HEK293 (cell line): ENCODE measurements at regions not wholly inside any gene's neighbourhood (a gene's known extent, or its start where the extent isn't known, plus 50 kb on each side); places are given as distances from the start of the nearest gene placed in this dataset.

Source experiments
- CTCF ChIA-PET: fragments of 350-600 bp; formaldehyde crosslinking; extraction: SDS; loops from one replicate; lab custom pipeline; 2021; ENCODE audit warnings: antibody characterized with exemption; lab: Yijun Ruan, JAX
- POLR2A ChIA-PET: fragments of 300-600 bp; formaldehyde crosslinking; extraction: SDS; loops from one replicate; lab custom pipeline; 2020; ENCODE audit warnings: antibody characterized with exemption, inconsistent platforms; lab: Yijun Ruan, JAX
- H3K27ac ChIP-seq: fragments of 200-500 bp; sonication (Bioruptor generic); 2 replicates; pipeline ENCODE4 v1.5.1; 2014; ENCODE audit warnings: low read depth, low read length, control low read depth, inconsistent platforms; ENCODE audit errors: extremely low read depth
- H3K36me3 ChIP-seq, 2 experiments: fragments of 200-500 bp in 1 of 2; sonication (Bioruptor generic) in 1 of 2; 1 replicate in 1 of 2; 2 replicates in 1 of 2; pipeline ENCODE4 v1.5.1; 2014 to 2017; ENCODE audit warnings: inconsistent platforms in 2 of 2, low read length in 2 of 2; ENCODE audit not compliant: control insufficient read depth in 2 of 2, insufficient read depth in 1 of 2
- H3K4me1 ChIP-seq: fragments of 200-500 bp; sonication (Bioruptor generic); 2 replicates; pipeline ENCODE4 v1.5.1; 2014; ENCODE audit warnings: mild to moderate bottlenecking, low read length, inconsistent platforms; ENCODE audit not compliant: control insufficient read depth, insufficient read depth
- H3K4me3 ChIP-seq: 2 replicates; pipeline ENCODE4 v1.5.1; 2011; ENCODE audit warnings: low read depth, mild to moderate bottlenecking, control low read depth, low read length, moderate library complexity
- H3K9me3 ChIP-seq: fragments of 200-500 bp; sonication (Bioruptor generic); 2 replicates; pipeline ENCODE4 v1.5.1; 2014; ENCODE audit warnings: low read depth, low read length, inconsistent platforms; ENCODE audit not compliant: control insufficient read depth, insufficient read depth
- HOXC10 ChIP-seq: sonication (generic); formaldehyde crosslinking; IDR thresholded peaks from 2 replicates; pipeline ENCODE4 v1.8.1; 2023; ENCODE audit warnings: mild to moderate bottlenecking, missing genetic modification reagents
- OVOL3 ChIP-seq: fragments of 450-650 bp; formaldehyde crosslinking; IDR thresholded peaks from 2 replicates; pipeline ENCODE4 v1.5.1; 2016; ENCODE audit warnings: missing biosample characterization, missing genetic modification characterization
- SALL2 ChIP-seq: fragments of 450-650 bp; formaldehyde crosslinking; IDR thresholded peaks from 2 replicates; pipeline ENCODE4 v1.5.0; 2017; ENCODE audit warnings: missing biosample characterization, mild to moderate bottlenecking, missing genetic modification characterization, borderline replicate concordance
- ZBTB20 ChIP-seq: fragments of 450-650 bp; formaldehyde crosslinking; IDR thresholded peaks from 2 replicates; pipeline ENCODE4 v1.5.1; 2016; ENCODE audit warnings: missing biosample characterization, missing genetic modification characterization
- ZFP41 ChIP-seq: fragments of 450-650 bp; formaldehyde crosslinking; IDR thresholded peaks from 2 replicates; pipeline ENCODE4 v1.5.1; 2016; ENCODE audit warnings: missing biosample characterization, missing genetic modification characterization, borderline replicate concordance
- ZNF112 ChIP-seq: fragments of 450-650 bp; formaldehyde crosslinking; IDR thresholded peaks from 2 replicates; pipeline ENCODE4 v1.5.0; 2017; ENCODE audit warnings: missing biosample characterization, missing genetic modification characterization
- ZNF155 ChIP-seq: fragments of 450-650 bp; formaldehyde crosslinking; IDR thresholded peaks from 2 replicates; pipeline ENCODE4 v1.5.1; 2016; ENCODE audit warnings: missing biosample characterization, missing genetic modification characterization
- ZNF266 ChIP-seq: fragments of 450-650 bp; formaldehyde crosslinking; IDR thresholded peaks from 2 replicates; pipeline ENCODE4 v1.5.1; 2016; ENCODE audit warnings: missing biosample characterization, missing genetic modification characterization, low read depth
- ZNF311 ChIP-seq: fragments of 450-650 bp; formaldehyde crosslinking; IDR thresholded peaks from 2 replicates; pipeline ENCODE4 v1.5.1; 2017; ENCODE audit warnings: missing biosample characterization, missing genetic modification characterization, borderline replicate concordance
- ZNF37A ChIP-seq: fragments of 450-650 bp; IDR thresholded peaks from 2 replicates; pipeline ENCODE4 v1.5.1; 2018; ENCODE audit warnings: missing biosample characterization, missing genetic modification characterization
- ZNF416 ChIP-seq: fragments of 450-650 bp; formaldehyde crosslinking; IDR thresholded peaks from 2 replicates; pipeline ENCODE4 v1.5.1; 2016; ENCODE audit warnings: missing biosample characterization, missing genetic modification characterization
- ZNF426 ChIP-seq: fragments of 450-650 bp; formaldehyde crosslinking; IDR thresholded peaks from 2 replicates; pipeline ENCODE4 v1.5.1; 2017; ENCODE audit warnings: missing biosample characterization, missing genetic modification characterization, mild to moderate bottlenecking, inconsistent platforms, moderate library complexity
- ZNF514 ChIP-seq: fragments of 450-650 bp; formaldehyde crosslinking; IDR thresholded peaks from 2 replicates; pipeline ENCODE4 v1.5.1; 2016; ENCODE audit warnings: missing biosample characterization, missing genetic modification characterization
- ZNF529 ChIP-seq: fragments of 450-650 bp; formaldehyde crosslinking; IDR thresholded peaks from 2 replicates; pipeline ENCODE4 v1.5.1; 2017; ENCODE audit warnings: missing genetic modification characterization, missing biosample characterization; ENCODE audit not compliant: insufficient replicate concordance
- ZNF560 ChIP-seq: fragments of 450-650 bp; formaldehyde crosslinking; IDR thresholded peaks from 2 replicates; pipeline ENCODE4 v1.5.1; 2017; ENCODE audit warnings: missing biosample characterization, missing genetic modification characterization, borderline replicate concordance
- ZNF624 ChIP-seq: fragments of 450-650 bp; formaldehyde crosslinking; IDR thresholded peaks from 2 replicates; pipeline ENCODE4 v1.5.1; 2017; ENCODE audit warnings: missing biosample characterization, missing genetic modification characterization
- ZNF768 ChIP-seq: fragments of 450-650 bp; formaldehyde crosslinking; IDR thresholded peaks from 2 replicates; pipeline ENCODE4 v1.5.1; 2018; ENCODE audit warnings: missing biosample characterization, mild to moderate bottlenecking, missing genetic modification characterization
- ZNF777 ChIP-seq: fragments of 450-650 bp; formaldehyde crosslinking; IDR thresholded peaks from 2 replicates; pipeline ENCODE4 v1.5.1; 2017; ENCODE audit warnings: missing biosample characterization, missing genetic modification characterization, borderline replicate concordance
- ZNF785 ChIP-seq: fragments of 450-650 bp; formaldehyde crosslinking; IDR thresholded peaks from 2 replicates; pipeline ENCODE4 v1.5.1; 2016; ENCODE audit warnings: missing biosample characterization, missing genetic modification characterization
- ZSCAN23 ChIP-seq: fragments of 450-650 bp; formaldehyde crosslinking; IDR thresholded peaks from 2 replicates; pipeline ENCODE4 v1.5.1; 2016; ENCODE audit warnings: missing biosample characterization, missing genetic modification characterization
- TF ChIP-seq, protein P1 (sequence below): fragments of 450-650 bp; formaldehyde crosslinking; IDR thresholded peaks from 2 replicates; pipeline ENCODE4 v1.5.1; 2016; ENCODE audit warnings: missing biosample characterization, missing genetic modification characterization
- TF ChIP-seq, protein P2 (sequence below): fragments of 450-650 bp; formaldehyde crosslinking; IDR thresholded peaks from 2 replicates; pipeline ENCODE4 v1.5.1; 2016; ENCODE audit warnings: missing biosample characterization, missing genetic modification characterization
- TF ChIP-seq, protein P3 (sequence below): fragments of 450-650 bp; formaldehyde crosslinking; IDR thresholded peaks from 2 replicates; pipeline ENCODE4 v1.5.1; 2017; ENCODE audit warnings: missing biosample characterization, missing genetic modification characterization
- TF ChIP-seq, protein P4 (sequence below): fragments of 450-650 bp; formaldehyde crosslinking; IDR thresholded peaks from 2 replicates; pipeline ENCODE4 v1.5.1; 2016; ENCODE audit warnings: missing biosample characterization, missing genetic modification characterization

DNA sequence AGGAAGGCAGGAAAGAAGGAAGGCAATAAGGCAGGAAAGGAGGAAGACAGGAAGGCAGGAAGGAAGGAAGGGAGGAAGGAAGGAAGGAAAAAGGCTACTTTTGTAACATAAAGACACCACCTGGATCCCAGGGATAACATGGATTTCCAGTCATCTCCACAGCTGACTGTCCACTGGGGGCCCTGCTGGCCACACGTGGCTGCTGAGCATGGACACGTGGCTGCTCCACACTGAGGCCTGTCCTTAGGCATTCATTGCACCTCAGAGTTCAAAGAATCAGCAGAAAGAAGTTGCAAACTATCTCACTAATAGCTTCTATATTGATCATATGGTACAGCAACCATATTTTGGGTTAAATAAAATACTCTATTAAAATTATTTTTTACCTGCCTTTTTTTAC is 130.2 kb upstream of the SALL3 start:
- no peak overlapping the region for H3K27ac ChIP-seq
- H3K4me1 ChIP-seq, result no peaks in the 10 kb centered on the region
- no peaks in the 10 kb centered on the region; the same call in 1 of the 2 replicates for H3K9me3 ChIP-seq
- ChIA-PET CTCF (no interaction called here), POLR2A (no interaction called here)
- no peak overlapping the region for H3K4me3 ChIP-seq
- TF ChIP-seq ZNF155 (tag by site-specific recombination) (no peak), ZNF560 (tag by site-specific recombination) (no peak), SALL2 (tag by site-specific recombination) (no peak), ZNF777 (tag by site-specific recombination) (no peak), ZNF514 (tag by site-specific recombination) (no peak), ZNF37A (tag by site-specific recombination) (no peak), ZNF529 (tag by site-specific recombination) (no peak)
- TF ChIP-seq, all 188 proteins: peak for 0
- H3K36me3 ChIP-seq, result no peaks in the 10 kb centered on the region

DNA sequence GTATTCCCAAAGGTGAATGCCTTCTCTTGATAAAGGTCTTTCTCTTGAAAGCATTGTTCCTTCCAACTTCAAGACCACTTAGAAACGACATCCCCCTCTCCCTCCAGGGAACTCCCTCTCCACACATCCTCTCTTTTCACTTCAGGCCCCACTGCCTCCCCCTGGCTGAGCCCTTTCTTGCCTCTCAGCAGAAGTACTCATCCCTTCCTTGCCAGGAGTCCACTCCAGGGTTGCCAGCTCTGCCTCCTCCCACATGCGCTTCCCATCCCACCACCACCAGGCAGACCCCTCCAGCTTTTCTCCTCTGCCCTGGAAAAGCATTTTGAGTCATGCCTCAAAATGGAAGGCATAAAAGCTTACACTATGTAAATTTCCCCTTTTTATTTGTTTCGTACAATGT is 126.3 kb upstream of the SALL3 start:
- TF ChIP-seq ZNF311 (tag by site-specific recombination), result no peak
- TF ChIP-seq, protein P1, sequence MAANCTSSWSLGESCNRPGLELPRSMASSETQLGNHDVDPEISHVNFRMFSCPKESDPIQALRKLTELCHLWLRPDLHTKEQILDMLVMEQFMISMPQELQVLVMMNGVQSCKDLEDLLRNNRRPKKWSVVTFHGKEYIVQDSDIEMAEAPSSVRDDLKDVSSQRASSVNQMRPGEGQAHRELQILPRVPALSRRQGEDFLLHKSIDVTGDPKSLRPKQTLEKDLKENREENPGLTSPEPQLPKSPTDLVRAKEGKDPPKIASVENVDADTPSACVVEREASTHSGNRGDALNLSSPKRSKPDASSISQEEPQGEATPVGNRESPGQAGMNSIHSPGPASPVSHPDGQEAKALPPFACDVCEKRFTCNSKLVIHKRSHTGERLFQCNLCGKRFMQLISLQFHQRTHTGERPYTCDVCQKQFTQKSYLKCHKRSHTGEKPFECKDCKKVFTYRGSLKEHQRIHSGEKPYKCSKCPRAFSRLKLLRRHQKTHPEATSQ (tag by site-specific recombination), result no peak
- no peak for TF ChIP-seq HOXC10
- no peak for TF ChIP-seq ZNF416
- TF ChIP-seq, protein P2, sequence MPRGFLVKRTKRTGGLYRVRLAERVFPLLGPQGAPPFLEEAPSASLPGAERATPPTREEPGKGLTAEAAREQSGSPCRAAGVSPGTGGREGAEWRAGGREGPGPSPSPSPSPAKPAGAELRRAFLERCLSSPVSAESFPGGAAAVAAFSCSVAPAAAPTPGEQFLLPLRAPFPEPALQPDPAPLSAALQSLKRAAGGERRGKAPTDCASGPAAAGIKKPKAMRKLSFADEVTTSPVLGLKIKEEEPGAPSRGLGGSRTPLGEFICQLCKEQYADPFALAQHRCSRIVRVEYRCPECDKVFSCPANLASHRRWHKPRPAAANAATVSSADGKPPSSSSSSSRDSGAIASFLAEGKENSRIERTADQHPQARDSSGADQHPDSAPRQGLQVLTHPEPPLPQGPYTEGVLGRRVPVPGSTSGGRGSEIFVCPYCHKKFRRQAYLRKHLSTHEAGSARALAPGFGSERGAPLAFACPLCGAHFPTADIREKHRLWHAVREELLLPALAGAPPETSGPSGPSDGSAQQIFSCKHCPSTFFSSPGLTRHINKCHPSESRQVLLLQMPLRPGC (tag by site-specific recombination), result no peak
- no peak for TF ChIP-seq ZNF529 (tag by site-specific recombination)
- TF ChIP-seq ZSCAN23 (tag by site-specific recombination), result no peak
- TF ChIP-seq ZNF426 (tag by site-specific recombination), result no peak
- TF ChIP-seq ZNF266, result no peak
- no peak for TF ChIP-seq ZFP41 (tag by site-specific recombination)
- no peak for TF ChIP-seq ZBTB20
- TF ChIP-seq OVOL3 (tag by site-specific recombination), result no peak
- TF ChIP-seq ZNF768 (tag by site-specific recombination), result no peak
- no peak for TF ChIP-seq ZNF112 (tag by site-specific recombination)
- TF ChIP-seq, protein P3, sequence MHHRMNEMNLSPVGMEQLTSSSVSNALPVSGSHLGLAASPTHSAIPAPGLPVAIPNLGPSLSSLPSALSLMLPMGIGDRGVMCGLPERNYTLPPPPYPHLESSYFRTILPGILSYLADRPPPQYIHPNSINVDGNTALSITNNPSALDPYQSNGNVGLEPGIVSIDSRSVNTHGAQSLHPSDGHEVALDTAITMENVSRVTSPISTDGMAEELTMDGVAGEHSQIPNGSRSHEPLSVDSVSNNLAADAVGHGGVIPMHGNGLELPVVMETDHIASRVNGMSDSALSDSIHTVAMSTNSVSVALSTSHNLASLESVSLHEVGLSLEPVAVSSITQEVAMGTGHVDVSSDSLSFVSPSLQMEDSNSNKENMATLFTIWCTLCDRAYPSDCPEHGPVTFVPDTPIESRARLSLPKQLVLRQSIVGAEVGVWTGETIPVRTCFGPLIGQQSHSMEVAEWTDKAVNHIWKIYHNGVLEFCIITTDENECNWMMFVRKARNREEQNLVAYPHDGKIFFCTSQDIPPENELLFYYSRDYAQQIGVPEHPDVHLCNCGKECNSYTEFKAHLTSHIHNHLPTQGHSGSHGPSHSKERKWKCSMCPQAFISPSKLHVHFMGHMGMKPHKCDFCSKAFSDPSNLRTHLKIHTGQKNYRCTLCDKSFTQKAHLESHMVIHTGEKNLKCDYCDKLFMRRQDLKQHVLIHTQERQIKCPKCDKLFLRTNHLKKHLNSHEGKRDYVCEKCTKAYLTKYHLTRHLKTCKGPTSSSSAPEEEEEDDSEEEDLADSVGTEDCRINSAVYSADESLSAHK, result no peak
- TF ChIP-seq ZNF624 (tag by site-specific recombination), result no peak
- TF ChIP-seq ZNF785, result no peak
- TF ChIP-seq, protein P4, sequence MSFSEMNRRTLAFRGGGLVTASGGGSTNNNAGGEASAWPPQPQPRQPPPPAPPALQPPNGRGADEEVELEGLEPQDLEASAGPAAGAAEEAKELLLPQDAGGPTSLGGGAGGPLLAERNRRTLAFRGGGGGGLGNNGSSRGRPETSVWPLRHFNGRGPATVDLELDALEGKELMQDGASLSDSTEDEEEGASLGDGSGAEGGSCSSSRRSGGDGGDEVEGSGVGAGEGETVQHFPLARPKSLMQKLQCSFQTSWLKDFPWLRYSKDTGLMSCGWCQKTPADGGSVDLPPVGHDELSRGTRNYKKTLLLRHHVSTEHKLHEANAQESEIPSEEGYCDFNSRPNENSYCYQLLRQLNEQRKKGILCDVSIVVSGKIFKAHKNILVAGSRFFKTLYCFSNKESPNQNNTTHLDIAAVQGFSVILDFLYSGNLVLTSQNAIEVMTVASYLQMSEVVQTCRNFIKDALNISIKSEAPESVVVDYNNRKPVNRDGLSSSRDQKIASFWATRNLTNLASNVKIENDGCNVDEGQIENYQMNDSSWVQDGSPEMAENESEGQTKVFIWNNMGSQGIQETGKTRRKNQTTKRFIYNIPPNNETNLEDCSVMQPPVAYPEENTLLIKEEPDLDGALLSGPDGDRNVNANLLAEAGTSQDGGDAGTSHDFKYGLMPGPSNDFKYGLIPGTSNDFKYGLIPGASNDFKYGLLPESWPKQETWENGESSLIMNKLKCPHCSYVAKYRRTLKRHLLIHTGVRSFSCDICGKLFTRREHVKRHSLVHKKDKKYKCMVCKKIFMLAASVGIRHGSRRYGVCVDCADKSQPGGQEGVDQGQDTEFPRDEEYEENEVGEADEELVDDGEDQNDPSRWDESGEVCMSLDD (tag by site-specific recombination), result no peak
- POLR2A ChIA-PET, result no interaction called here
- H3K36me3 ChIP-seq, result no peaks in the 10 kb centered on the region
- no peaks in the 10 kb centered on the region for H3K4me1 ChIP-seq
- CTCF ChIA-PET, result no interaction called here
- no peaks in the 10 kb centered on the region; the same call in 1 of the 2 replicates for H3K9me3 ChIP-seq
- no peak overlapping the region for H3K27ac ChIP-seq
- no peak overlapping the region for H3K4me3 ChIP-seq
